IMR-90 (cell line): ENCODE measurements at regions not wholly inside any gene's neighbourhood (a gene's known extent, or its start where the extent isn't known, plus 50 kb on each side); places are given as distances from the start of the nearest gene placed in this dataset.

ENCODE experiments used
- ATAC-seq: fragments of 200-7000 bp; cut with Tn5 transposase; 2 replicates; pipeline ENCODE4 v1.9.1; 2020; ENCODE audit warnings: low read depth, mild to moderate bottlenecking, moderate library complexity
- BruUV-seq: library from RNA; stranded (reverse); fragments of 400-500 nt; replicated peaks from 2 replicates; lab custom pipeline; 2021; lab: Mats Ljungman, UMichigan
- CTCF ChIA-PET: fragments of 300-600 bp; formaldehyde crosslinking; extraction: SDS; loops from one replicate; lab custom pipeline; 2021; ENCODE audit warnings: antibody characterized with exemption; lab: Yijun Ruan, JAX
- POLR2A ChIA-PET: fragments of 300-600 bp; sonication (Branson Sonifier 250); formaldehyde crosslinking; loops from one replicate; lab custom pipeline; 2022; ENCODE audit warnings: antibody characterized with exemption; ENCODE audit not compliant: unreplicated experiment; lab: Charles Lee
- DNase-seq: peaks from one replicate; pipeline ENCODE4 v3.0.0; 2013
- H2AFZ ChIP-seq: replicated peaks from 2 replicates; pipeline ENCODE3; 2013; ENCODE audit warnings: low read length, mild to moderate bottlenecking; ENCODE audit not compliant: poor library complexity
- H2AK5ac ChIP-seq: 2 replicates; pipeline ENCODE4 v1.6.1; 2013; ENCODE audit warnings: low read depth, low read length, inconsistent platforms
- H2AK9ac ChIP-seq: replicated peaks from 2 replicates; pipeline ENCODE3; 2013; ENCODE audit warnings: mild to moderate bottlenecking, low read depth, low read length, moderate library complexity; ENCODE audit not compliant: poor library complexity
- H2BK120ac ChIP-seq: 2 replicates; pipeline ENCODE4 v1.6.1; 2013; ENCODE audit warnings: low read depth, low read length, inconsistent platforms
- H2BK15ac ChIP-seq: 3 replicates; pipeline ENCODE4 v1.6.1; 2013; ENCODE audit warnings: low read depth, low read length, inconsistent platforms
- H2BK20ac ChIP-seq: 2 replicates; pipeline ENCODE4 v1.6.1; 2013; ENCODE audit warnings: low read depth, mild to moderate bottlenecking, inconsistent platforms, low read length, moderate library complexity
- H2BK5ac ChIP-seq: 2 replicates; pipeline ENCODE4 v1.6.1; 2013; ENCODE audit warnings: mild to moderate bottlenecking, low read depth, low read length, inconsistent platforms; ENCODE audit not compliant: poor library complexity, severe bottlenecking
- H3K14ac ChIP-seq: replicated peaks from 2 replicates; pipeline ENCODE4 v1.6.1; 2013; ENCODE audit warnings: low read depth, low read length, inconsistent platforms
- H3K18ac ChIP-seq: 2 replicates; pipeline ENCODE4 v1.6.1; 2013; ENCODE audit warnings: low read depth, low read length, control low read depth
- H3K23ac ChIP-seq: 2 replicates; pipeline ENCODE4 v1.6.1; 2013; ENCODE audit warnings: low read depth, low read length, inconsistent platforms
- H3K27ac ChIP-seq: 2 replicates; pipeline ENCODE4 v1.5.1; 2013; ENCODE audit warnings: mild to moderate bottlenecking, control low read depth, low read length; ENCODE audit not compliant: insufficient read depth
- H3K27me3 ChIP-seq: 2 replicates; pipeline ENCODE4 v1.6.1; 2013; ENCODE audit warnings: low read length; ENCODE audit not compliant: control insufficient read depth, insufficient read depth
- H3K36me3 ChIP-seq: 2 replicates; pipeline ENCODE4 v1.6.1; 2013; ENCODE audit warnings: low read length, mixed read lengths; ENCODE audit not compliant: control insufficient read depth, insufficient read depth
- H3K4ac ChIP-seq: 2 replicates; pipeline ENCODE4 v1.6.1; 2013; ENCODE audit warnings: low read depth, low read length, inconsistent platforms
- H3K4me1 ChIP-seq: 2 replicates; pipeline ENCODE4 v1.6.1; 2013; ENCODE audit warnings: low read length, mixed read lengths; ENCODE audit not compliant: control insufficient read depth, insufficient read depth
- H3K4me2 ChIP-seq: 2 replicates; pipeline ENCODE4 v1.6.1; 2013; ENCODE audit warnings: low read depth, mild to moderate bottlenecking, control low read depth, low read length, moderate library complexity
- H3K4me3 ChIP-seq: 2 replicates; pipeline ENCODE4 v1.5.1; 2013; ENCODE audit warnings: low read depth, mild to moderate bottlenecking, control low read depth, low read length, moderate library complexity; ENCODE audit not compliant: insufficient read depth
- H3K56ac ChIP-seq: 2 replicates; pipeline ENCODE4 v1.6.1; 2013; ENCODE audit warnings: low read length, inconsistent platforms; ENCODE audit not compliant: insufficient read depth; ENCODE audit errors: extremely low read depth
- H3K79me1 ChIP-seq, 2 experiments: 2 replicates each; pipeline ENCODE4 v1.6.1; 2013; ENCODE audit warnings: low read length in 2 of 2, inconsistent platforms in 1 of 2, low read depth in 1 of 2
- H3K9ac ChIP-seq: 2 replicates; pipeline ENCODE4 v1.6.1; 2013; ENCODE audit warnings: low read depth, low read length, control low read depth
- H3K9me1 ChIP-seq: 2 replicates; pipeline ENCODE4 v1.6.1; 2013; ENCODE audit warnings: low read length, inconsistent platforms; ENCODE audit not compliant: insufficient read depth
- H3K9me3 ChIP-seq: 2 replicates; pipeline ENCODE4 v1.6.1; 2013; ENCODE audit warnings: low read length; ENCODE audit not compliant: control insufficient read depth, insufficient read depth
- H4K20me1 ChIP-seq: 2 replicates; pipeline ENCODE4 v1.6.1; 2013; ENCODE audit warnings: low read length, inconsistent platforms; ENCODE audit not compliant: insufficient read depth
- H4K5ac ChIP-seq: 2 replicates; pipeline ENCODE4 v1.6.1; 2013; ENCODE audit warnings: mild to moderate bottlenecking, low read depth, low read length, control low read depth
- H4K8ac ChIP-seq, 2 experiments: 2 replicates each; pipeline ENCODE4 v1.6.1; 2013; ENCODE audit warnings: low read depth in 2 of 2, low read length in 2 of 2, control low read depth in 1 of 2, inconsistent platforms in 1 of 2
- H4K91ac ChIP-seq: 2 replicates; pipeline ENCODE4 v1.6.1; 2013; ENCODE audit warnings: low read depth, low read length, inconsistent platforms; ENCODE audit not compliant: insufficient read depth
- MAFK ChIP-seq: IDR thresholded peaks from 2 replicates; pipeline ENCODE4 v1.6.1; 2012; ENCODE audit warnings: low read depth, low read length, improper control_type of control experiment
- RCOR1 ChIP-seq: IDR thresholded peaks from 2 replicates; pipeline ENCODE4 v1.6.1; 2012; ENCODE audit warnings: mild to moderate bottlenecking, low read length, improper control_type of control experiment; ENCODE audit not compliant: insufficient replicate concordance
- WGBS, 2 experiments: methylation state at CpG; one replicate each; pipeline versions ENCODE4 v1.1.5 to v1.1.7; 2013; ENCODE audit warnings: missing lambda C conversion rate in 2 of 2; ENCODE audit not compliant: insufficient read length in 1 of 2; ENCODE audit errors: extremely low coverage in 2 of 2; 5-methylcytosine and 5-hydroxymethylcytosine counted together
- dilution Hi-C: fragments of 300-500 bp; cut with HindIII; formaldehyde crosslinking; loops from one replicate; pipeline ENCODE4 v1.14.3; 2018; ENCODE audit warnings: low sequenced_read_pairs; ENCODE audit not compliant: unreplicated experiment
- in situ Hi-C: fragments of 300-500 bp; cut with MboI; formaldehyde crosslinking; loops from 3 replicates; pipeline ENCODE4 v1.14.3; 2019; ENCODE audit warnings: low sequenced_read_pairs, inconsistent platforms, mixed read lengths
- intact Hi-C: fragments of 100-400 bp; cut with micrococcal nuclease; formaldehyde crosslinking; loops from 2 replicates; pipeline ENCODE4 v1.10.0; 2022

GRCh38 chr9:120214332-120214731 is 365.6 kb downstream of the CDK5RAP2 start:
- dilution Hi-C loops (no loop called here), intact Hi-C loops (no loop called here), in situ Hi-C loops (no loop called here)
- no TSS peak for BruUV-seq
- H3K9me3 ChIP-seq: no peaks in the 10 kb centered on the region
- H3K9ac ChIP-seq: no peak overlapping the region
- H2BK15ac ChIP-seq: no peak overlapping the region
- H3K56ac ChIP-seq: no peak overlapping the region
- no peaks in the 10 kb centered on the region for H3K36me3 ChIP-seq
- H3K18ac ChIP-seq: no peak overlapping the region
- H2AK9ac ChIP-seq: no peak overlapping the region
- 67% methylated on average over 3 of the region's 11 CpGs; no CpG with 5 or more reads in 1 of the 2 experiments for WGBS, 2 experiments
- H3K4me2 ChIP-seq: no peak overlapping the region
- H3K9me1 ChIP-seq: no peaks in the 10 kb centered on the region
- no peak for DNase-seq
- no peak overlapping the region for H4K8ac ChIP-seq
- no peaks in the 10 kb centered on the region for H3K79me1 ChIP-seq
- ChIA-PET CTCF (no interaction called here), POLR2A (no interaction called here)
- no peak overlapping the region for H3K23ac ChIP-seq
- TF ChIP-seq MAFK: no peak
- no peak for TF ChIP-seq RCOR1
- ATAC-seq: no peak
- no peak overlapping the region for H4K91ac ChIP-seq
- H3K27me3 ChIP-seq: no peaks in the 10 kb centered on the region
- H2BK20ac ChIP-seq: no peak overlapping the region
- H2AFZ ChIP-seq: no peak overlapping the region
- H3K4me1 ChIP-seq: no peaks in the 10 kb centered on the region
- H2BK5ac ChIP-seq: no peak overlapping the region
- no peak overlapping the region for H3K4ac ChIP-seq
- no peaks in the 10 kb centered on the region for H4K20me1 ChIP-seq
- H4K5ac ChIP-seq: no peak overlapping the region
- H2BK120ac ChIP-seq: no peak overlapping the region
- no peak overlapping the region for H3K14ac ChIP-seq
- H3K27ac ChIP-seq: no peak overlapping the region
- H3K4me3 ChIP-seq: no peak overlapping the region
- no peak overlapping the region for H2AK5ac ChIP-seq
